HT-29 (cell line): ENCODE measurements at regions not wholly inside any gene's neighbourhood (a gene's known extent, or its start where the extent isn't known, plus 50 kb on each side); places are given as distances from the start of the nearest gene placed in this dataset.
"Not testable (repeated sequence)": the region's sequence is repeated elsewhere in the genome, so short reads cannot be mapped to it uniquely, and the experiment has no call there.

Experiments
- DNase-seq: peaks from one replicate; pipeline ENCODE4 v3.0.0-alpha.2; 2015; ENCODE audit warnings: low spot score

DNA sequence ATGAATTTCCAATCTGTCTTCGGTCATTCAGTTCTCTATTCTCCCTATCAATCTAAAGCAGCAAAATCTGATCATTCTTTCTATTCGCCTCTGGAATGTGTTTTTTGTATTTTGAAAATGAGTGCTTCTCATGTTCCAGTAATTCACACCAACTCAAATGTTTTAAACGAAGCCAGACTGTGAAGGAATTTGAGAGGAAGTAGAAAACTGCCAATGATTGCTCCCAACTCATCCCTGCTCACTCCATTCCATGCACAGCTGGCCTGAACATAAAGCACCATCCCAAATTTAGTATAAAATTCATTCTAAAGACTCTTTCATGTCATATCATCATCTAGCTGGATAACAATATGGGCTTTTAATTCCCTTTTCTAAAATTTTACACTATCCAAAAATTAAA lies 123.8 kb downstream of the DUSP6 start:
- no peak for DNase-seq

DNA sequence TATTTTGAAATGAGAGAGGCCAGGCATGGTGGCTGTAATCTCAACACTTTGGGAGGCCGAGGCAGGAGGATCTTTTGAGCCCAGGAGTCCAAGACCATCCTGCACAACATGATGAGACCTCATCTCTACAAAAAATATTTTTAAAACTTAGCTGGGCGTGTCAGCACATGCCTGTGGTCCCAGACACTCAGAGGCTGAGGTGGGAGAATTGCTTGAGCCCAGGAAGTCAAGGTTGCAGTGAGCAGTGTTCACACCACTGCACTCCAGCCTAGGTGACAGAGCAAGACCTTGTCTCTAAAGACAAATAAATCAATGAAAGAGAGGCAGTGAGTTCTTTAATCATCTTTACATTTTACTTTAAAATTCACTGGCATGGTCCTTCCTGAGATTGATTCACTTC lies 124.5 kb downstream of the DUSP6 start:
- no peak for DNase-seq

DNA sequence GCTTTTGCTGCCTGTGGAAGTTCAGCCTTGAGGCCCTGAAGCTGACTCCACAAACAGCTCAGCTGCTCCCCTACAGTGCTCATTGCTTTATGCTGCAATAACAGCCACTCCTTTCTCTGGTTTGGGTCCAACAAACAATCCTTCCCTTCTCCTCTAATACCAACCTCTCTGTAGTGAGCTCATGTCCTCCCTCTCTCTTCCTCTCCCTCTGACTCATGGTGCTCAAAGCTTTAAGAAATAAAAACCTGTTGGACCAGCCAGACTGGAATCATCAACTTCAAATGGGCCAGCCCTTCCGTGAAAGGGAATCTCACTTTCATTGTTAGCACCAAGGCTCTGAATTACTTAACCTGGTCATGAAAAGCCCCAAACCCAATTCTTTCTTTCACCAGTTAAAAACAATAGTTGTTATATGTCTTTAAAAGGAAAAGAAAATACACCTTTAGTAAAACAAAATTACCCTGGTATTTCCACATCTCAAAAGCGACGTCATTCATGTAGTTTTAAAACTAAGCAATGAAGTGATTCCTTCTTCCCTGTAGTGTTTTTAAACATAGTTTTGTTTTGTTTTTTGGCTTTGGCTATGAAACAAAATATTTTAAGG lies 126.4 kb downstream of the DUSP6 start:
- DNase-seq, result peak; percentile 99

DNA sequence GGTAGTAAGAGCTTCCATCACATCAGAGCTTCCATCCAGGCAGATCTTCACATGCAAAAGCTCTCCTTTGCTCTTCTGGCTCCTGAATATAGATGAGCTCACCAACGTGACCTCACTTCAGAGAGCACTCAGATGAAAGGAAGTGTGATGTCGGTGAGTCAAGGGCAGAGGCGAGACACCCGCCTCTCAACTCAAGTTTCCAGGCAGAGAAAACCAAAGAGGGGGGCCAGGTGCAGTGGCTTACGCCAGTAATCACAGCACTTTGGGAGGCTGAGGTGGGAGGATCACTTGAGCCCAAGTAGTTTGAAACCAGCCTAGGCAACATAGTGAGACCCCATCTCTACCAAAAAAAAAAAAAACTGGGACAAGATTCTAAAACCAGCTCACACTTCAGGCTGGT lies 126.9 kb downstream of the DUSP6 start:
- peak; percentile 71 for DNase-seq

DNA sequence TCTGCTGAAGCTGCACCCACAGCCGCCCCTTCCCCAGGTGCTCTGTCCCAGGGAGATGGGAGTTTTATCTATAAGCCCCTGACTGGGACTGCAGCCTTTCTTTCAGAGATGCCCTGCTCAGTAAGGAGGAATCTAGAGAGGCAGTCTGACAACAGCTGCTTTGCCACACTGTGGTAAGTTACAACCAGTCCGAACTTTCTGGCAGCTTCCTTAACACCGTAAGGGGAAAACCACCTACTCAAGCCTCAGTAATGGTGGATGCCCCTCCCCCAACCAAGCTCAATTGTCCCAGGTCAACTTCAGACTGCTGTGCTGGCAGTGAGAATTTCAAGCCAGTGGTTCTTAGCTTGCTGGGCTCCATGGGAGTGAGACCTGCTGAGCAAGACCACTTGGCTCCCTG lies 129.7 kb downstream of the DUSP6 start:
- not testable (repeated sequence) for DNase-seq

DNA sequence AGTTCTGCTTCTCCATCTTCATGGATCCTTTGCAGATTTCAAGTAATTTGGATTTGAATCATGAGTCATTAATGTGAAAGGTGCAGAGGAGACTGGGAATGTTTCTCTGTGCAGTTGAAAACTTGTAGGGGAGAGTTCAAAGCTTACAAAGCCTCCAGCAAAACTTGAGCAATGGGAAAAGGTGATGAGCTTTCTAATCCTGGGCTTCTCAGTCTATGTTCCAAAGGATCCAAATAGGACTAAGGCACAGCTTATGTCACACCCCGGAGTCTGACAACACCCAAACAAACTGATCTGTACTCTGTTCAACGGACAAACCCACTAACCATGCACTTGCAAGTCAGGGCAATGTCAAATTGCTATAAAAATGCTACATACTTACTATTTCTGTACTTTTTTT lies 134.8 kb downstream of the DUSP6 start:
- no peak for DNase-seq

DNA sequence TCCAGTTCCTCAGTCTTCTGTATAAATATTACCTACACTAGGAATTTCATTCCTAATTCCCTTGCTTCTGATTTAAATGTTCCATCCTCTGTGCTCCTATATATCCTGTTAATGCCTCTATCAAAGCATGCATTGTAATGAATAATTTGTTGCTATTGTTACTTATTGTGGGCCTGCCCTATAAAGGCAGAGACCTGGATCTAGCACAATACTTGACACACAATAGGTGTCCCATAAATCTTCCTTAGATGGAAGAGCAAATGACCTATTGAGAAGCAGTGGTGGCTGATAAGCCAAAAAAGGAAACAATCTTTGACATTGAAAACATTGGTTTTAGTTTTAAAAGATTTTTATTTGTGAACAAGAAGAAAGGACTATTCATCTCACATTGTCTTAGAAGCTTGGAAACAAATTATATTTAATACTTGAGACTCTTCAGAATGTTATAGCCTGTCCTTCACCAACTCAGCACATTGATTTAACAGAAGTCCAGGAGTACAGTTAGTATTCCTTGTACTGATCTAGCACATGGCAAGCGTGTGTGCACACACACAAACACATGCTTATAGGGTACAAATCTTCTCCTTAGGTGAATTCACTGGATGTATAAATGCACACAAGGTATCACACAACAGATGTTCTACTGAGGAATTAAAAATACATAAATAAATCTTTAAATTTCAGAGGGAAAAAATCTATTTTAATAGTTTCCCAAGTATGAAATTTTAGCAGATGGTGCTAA lies 135.9 kb downstream of the DUSP6 start:
- no peak for DNase-seq

DNA sequence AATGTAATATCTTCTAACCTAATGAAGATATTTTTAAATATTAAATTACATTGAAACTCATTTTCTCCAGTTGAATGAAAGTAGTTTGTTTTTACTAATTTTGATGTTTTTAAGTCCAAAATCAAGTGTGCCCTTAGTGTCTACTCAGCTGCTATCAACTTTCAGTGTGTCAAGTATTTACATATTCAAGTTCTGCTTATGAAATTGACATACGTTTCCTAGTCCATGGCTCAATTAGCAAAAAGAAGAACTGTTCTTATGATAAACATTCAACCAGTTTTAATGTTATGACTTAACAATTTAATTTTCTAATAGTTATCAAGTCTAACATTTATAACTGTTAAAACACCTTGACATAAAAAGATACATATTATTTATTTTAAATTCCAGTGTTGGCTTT lies 137.1 kb downstream of the DUSP6 start:
- DNase-seq, result no peak

DNA sequence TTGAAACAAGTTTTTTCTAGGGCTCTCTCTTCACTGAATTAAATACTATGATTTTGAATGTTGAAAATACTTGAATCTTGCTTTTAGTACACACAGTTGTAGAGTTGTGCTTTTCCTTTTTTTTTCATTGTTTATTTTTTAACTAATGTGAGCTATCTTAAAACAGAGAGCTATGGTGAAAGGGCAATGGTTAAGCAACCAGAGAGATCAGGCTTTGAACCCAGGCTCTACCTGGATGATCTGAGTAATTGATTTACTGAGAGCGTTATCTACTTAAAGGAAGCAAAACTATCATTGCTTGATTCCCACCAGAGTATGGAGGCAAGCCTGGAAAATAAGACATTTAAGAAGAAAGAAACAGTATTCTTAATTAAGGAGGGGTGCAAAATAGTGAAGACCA lies 138.6 kb downstream of the DUSP6 start:
- no peak for DNase-seq

DNA sequence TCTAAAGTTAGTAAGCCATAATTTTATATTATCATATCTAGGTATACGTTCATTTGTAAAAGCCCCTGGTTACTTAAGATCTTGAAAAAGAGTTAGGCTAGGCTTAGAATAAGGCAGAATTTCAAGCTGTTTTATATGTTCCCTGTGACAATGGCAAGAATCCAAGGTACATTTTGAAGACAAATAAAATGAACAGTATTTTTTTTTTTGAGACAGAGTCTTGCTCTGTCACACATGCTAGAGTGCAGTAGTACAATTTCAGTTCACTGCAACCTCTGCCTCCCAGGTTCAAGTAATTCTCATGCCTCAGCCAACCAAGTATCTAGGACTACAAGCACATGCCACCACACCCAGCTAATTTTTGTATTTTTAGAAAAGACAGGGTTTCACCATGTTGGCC lies 139.2 kb downstream of the DUSP6 start:
- DNase-seq, result no peak

DNA sequence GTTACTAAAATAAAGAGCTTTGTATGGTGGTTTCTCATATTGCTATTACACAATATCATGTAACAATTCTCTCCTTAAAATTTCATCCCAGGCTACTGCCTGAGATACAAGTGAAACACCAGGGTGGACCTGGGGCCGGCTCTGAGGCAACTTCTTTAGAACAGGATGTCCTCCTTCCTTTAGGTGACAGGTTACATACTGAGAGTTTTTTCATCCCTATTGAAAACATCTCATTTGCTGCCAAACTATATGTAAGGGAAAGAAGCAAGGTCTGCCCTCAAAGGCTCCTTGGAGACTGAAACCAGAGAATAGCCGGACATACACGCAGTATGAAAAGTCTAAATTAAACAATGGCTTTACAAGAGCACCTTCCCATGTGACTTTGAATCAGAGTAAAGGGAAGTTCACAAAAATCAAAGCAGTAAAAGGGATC lies 139.9 kb downstream of the DUSP6 start:
- peak; percentile 50 for DNase-seq

DNA sequence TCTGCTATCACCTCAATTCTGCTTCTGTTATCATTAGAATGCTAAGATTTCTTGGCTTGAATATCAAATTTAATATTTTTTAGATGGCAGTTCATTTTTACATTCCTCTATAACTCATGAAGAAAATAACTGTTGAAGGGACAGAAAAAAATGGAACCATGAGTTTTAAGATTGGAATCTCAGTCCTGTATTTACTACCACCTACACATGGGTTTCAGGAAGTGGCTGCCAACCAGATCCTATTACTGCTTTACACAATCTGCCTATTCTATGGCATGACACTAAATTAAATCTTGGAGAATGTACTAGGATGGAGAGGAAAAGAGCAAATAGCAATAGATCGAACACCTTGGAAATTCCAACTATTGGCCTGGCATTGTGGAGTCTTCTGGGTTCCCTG lies 140.8 kb downstream of the DUSP6 start:
- no peak for DNase-seq

DNA sequence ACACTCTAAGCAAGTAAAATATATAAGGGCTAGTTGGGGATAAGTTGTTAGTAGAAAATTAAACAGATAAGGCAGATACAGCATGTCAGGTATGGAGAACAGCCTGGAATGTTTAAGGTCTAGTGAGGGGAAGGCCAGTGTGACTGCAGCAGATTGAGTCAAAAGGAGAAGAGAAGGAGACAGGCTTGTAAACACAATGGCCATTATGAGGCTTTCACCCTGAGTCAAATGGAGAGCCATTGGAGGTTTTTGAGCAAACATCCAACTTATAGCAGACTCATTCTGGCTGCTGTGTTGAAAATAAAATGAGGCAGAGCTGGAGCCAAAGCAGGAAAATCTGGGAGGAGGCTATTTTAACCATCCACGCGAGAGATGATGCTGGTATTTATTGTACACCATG lies 142.0 kb downstream of the DUSP6 start:
- DNase-seq, result no peak

DNA sequence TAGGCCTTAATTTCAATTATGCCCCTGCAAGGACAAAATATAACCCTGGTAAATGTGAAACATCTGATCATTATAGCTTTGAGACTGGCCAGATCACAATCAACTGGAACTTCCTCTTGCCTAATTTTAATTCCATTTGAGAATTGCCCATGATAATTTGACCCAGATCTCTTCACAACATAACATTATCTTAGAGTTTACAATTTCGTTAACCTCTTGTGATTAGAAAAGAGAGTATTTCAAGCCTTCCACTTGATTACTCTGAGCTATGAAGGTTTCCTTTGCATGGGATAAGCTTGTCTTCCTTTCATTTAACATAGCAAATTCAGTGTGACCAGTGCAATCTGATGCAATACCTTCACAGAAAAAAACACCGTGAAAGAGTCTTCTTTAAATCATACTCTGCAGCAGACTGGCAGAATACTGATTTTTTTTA lies 143.6 kb downstream of the DUSP6 start:
- no peak for DNase-seq

DNA sequence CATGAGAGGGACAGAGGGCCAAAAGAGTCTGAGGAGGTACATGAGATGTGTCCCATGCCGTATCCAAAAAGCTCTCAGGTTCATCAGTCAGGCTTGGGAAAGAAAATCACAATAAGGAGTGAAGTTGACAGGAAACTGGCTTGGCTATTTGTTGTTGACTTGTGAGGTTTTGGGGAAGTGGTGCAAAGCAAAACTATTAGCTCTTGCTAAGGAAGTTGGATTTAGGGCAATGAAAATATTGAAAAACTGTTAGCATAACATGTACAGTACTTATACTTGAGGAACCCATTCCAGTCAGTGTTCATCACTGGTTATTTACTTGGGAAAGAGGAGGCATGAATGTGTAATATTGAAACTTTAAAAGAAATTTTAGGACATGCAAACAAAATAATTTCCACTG lies 145.9 kb downstream of the DUSP6 start:
- DNase-seq, result no peak

DNA sequence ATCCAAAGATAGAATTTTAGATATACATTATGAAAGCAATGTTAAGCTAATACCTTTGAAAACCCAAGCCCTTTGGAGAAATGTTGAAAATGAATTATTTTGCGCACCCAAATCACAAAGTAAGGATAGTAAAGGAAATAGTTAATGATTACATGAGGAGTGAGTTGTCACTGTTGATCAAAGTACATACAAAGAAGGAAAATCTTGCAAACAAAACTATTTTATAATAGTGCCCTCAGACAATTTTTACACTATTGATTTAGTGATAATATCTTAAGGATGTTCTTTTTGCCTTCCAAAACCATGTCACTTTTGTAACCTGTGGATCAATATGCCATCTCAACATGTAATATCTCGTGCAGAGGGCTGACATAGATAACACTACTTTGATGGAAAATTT lies 146.8 kb downstream of the DUSP6 start:
- DNase-seq, result no peak

DNA sequence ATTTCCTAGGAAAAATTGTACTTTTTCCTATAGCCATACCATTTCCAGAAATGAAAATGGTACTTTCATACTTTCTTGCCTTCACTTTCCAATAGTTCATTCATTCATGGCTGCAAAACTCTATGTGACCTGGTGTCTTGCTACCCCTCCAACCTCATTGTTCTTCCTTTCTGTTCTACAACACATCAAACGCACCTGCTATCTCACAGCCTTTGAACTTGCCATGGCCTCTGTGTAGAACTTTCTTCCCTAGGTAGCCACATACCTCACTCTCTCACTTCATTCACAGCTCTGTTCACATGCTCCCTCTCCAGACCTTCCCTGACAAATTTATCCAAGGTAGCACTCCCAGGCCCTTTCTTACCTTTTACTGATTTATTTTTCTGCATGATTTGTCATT lies 149.2 kb downstream of the DUSP6 start:
- no peak for DNase-seq

DNA sequence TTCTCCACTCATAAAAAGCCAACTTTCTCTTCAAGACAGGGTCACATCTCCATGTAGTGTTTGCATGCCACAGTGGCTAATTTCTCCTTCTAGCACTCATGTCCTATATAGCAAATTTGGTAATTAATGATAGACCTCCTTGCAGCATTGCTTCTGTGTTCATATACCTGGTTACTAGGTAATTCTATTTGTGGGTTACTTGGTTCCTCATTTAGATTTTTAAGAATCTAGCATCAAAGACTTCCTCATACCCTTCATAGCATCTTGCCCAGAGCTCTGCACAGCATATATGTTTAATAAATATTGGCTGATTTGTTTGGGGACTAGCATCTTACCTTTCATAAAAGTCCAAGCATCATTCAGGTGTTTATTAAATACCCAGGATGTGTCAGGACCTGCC lies 152.1 kb downstream of the DUSP6 start:
- DNase-seq, result no peak

DNA sequence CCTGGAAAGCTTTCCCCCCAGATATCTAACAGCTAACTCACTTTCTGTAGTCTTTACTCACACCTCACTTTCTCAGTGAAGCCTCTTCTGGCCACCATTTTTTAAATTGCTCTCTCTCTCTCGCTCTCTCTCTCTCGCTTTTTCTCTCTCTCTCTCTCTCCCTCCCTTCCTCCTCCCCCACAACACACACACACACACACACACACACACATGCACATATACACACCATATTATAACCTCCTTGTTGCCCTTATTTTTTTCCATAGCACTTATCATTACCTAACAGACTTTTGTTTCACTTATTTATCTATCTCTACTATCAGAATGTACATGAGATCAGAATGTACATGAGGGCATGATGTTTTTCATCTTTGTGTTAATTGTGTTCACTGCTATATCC lies 156.8 kb downstream of the DUSP6 start:
- no peak for DNase-seq

DNA sequence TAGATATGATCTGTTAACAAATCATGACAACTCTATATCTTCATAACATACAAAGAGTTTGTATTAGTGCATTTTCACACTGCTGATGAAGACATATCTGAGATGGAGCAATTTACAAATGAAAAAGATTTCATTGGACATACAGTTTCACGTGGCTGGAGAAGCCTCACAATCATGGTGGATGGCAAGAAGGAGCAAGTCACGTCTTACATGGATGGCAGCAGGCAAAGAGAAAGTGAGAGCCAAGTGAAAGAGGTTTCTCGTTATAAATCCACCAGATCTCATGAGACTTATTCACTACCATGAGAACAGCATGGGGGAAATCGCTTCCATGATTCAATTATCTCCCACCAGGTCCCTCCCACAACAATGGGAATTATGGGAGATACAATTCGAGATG lies 157.6 kb downstream of the DUSP6 start:
- no peak for DNase-seq

DNA sequence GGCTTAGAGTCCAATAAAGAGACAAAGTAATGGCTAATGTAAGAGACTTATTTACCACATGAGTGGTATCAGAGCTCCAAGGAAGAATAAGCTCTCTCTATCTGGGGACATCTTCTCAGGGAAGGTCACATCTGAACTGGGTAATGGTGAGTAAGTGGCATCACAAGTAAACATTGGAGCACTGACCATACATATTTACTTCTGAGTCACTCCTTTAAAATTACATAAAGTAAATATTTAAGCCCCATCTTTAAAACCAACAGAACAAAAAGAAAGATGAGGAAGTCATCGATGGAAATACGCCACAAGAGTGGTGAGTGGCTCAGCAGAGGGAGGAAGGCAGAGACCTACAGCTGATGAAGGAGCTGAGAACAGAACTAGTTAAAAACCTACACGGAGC lies 159.9 kb downstream of the DUSP6 start:
- peak; percentile 55 for DNase-seq

DNA sequence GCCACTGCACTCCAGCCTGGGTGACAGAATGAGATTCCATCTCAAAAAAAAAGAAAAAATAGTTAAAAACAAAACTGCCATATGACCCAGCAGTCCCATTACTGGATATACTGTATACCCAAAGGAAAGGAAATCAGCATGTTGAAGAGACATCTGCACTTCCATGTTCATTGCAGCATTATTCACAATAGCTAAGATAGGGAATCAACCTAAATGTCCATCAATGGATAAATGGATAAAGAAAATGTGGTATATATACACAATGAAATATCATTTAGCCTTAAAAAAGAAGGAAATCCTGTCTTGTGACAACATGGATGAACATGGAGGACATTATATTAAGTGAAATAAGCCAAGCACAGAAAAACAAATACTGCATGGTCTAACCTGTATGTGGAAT lies 160.7 kb downstream of the DUSP6 start:
- not testable (repeated sequence) for DNase-seq

DNA sequence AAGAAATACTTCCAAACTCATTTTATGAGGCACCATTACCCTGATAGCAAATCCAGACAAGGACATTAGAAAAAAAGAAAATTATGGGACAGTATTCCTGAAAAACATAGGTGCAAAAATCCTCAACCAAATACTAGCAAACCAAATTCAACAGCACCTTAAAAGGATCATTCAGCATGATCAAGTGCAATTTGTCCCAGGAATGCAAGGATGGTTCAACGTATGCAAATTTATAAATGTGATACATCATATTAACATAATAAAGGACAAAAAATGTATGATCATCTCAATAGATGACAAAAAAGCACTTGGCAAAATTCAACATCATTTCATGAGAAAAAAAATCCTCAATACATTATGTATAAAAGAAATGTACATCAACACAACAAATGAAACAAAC lies 162.9 kb downstream of the DUSP6 start:
- no peak for DNase-seq

DNA sequence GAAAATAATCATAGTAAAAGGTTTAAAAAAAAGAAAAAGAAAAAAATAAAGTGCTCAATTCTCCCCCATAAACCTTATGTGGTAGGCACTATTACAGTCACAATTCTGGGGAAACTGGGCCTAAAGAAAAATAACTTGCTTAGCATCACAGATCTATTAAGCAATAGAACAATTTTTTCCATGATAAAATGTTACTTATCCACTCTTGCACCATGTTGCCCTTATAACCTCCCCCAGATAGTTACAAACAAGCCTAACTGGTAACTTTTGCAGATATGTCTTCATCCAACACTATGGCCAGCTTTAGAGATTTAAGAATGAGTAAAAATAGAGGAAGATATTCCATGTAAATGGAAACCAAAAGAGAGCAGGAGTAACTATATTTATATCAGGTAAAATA lies 164.8 kb downstream of the DUSP6 start:
- DNase-seq, result no peak
